ENCODE measurements at regions not wholly inside any gene's neighbourhood (a gene's known extent, or its start where the extent isn't known, plus 50 kb on each side); places are given as distances from the start of the nearest gene placed in this dataset.

DNA sequence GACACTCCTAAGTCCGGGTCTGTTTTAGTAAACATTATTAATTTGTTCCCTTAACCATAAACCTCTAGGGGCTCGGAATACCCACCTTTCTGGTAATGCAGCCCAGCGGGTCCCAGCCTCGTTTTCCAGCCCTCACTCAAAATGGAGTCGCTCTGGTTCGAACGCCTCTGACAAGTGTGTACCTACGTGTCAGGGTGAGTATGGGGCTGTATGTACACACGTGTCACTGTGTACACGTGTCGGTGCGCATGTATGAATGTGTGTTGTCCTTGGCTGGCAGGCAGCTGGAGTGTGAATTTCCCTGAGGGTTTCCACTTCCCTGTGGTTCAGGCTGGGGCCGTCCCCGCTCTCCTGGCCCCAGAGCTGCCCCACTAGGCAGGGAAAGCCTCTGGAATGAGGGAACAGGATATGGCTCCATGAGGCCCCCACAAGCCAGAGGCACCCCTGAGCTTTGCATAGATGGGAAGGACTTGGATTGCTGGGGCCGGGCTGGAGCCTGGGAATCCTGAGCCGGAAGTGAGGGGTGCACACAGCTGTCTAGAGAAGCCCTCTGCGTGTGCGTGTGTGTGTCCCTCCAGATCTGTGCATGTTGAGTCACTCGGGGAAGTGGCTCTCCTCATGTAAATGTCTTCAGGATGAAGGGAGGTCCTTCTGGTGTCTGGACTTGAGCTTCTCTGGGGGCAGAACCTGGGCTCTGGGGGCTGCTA, 160.8 kb upstream of the IER5L start:
- DNase-seq: no peak

- no peak for DNase-seq
Measured at GRCh38 chr9:129337336-129338140, 159.5 kb upstream of the IER5L start.

DNA sequence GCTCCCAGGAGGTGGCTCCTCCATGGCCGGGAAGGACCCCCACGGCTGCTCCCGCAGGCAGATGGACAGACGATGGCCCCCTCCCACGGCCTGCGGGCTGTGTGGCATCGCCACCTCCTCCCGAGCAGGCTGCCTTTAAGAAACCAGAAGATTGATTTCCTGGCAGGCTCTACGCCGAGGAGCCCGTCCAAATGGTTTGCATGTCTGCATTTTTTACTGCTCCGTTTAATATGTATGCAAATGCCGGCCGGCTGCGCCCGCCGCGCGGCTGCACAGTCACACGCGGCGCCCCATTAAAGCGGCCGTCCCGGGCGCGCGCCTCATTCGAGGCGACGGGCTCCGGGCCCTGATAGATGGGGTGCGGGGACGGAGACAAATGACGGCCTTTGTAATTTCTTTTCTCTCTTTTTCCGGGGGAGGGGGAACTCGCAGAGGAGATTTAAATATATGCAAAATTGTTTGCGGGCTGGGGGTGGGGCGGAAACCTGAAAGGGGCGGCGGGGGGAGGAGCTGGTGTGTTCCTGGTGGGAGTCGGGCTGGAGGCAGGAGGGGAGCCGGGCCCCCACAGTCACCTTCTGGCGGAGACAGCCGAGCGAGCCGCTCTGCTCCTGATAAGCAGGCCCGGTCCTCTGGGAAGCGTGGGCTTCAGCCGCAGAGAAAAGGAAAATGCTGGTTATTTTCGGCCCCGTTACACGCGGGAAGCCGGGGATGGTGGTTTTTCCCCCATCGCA, 158.7 kb upstream of the IER5L start:
- DNase-seq: no peak

GRCh38 chr9:129336130-129336528, 158.1 kb upstream of the IER5L start:
- DNase-seq: no peak

GRCh38 chr9:129335464-129336129, 157.5 kb upstream of the IER5L start:
- DNase-seq: no peak

- DNase-seq: peak; percentile 71
Measured at GRCh38 chr9:129334105-129334935, 156.3 kb upstream of the IER5L start.

GRCh38 chr9:129333617-129334104, 155.6 kb upstream of the IER5L start:
- DNase-seq: no peak

- no peak for DNase-seq
Measured at GRCh38 chr9:129332581-129332980, 154.5 kb upstream of the IER5L start.

- no peak for DNase-seq
Measured at GRCh38 chr9:129331772-129332500, 153.9 kb upstream of the IER5L start.

GRCh38 chr9:129331493-129331765, 153.4 kb upstream of the IER5L start:
- DNase-seq: no peak

GRCh38 chr9:129330711-129331492, 152.8 kb upstream of the IER5L start:
- no peak for DNase-seq

GRCh38 chr9:129328355-129329042, 150.4 kb upstream of the IER5L start:
- DNase-seq: no peak

DNA sequence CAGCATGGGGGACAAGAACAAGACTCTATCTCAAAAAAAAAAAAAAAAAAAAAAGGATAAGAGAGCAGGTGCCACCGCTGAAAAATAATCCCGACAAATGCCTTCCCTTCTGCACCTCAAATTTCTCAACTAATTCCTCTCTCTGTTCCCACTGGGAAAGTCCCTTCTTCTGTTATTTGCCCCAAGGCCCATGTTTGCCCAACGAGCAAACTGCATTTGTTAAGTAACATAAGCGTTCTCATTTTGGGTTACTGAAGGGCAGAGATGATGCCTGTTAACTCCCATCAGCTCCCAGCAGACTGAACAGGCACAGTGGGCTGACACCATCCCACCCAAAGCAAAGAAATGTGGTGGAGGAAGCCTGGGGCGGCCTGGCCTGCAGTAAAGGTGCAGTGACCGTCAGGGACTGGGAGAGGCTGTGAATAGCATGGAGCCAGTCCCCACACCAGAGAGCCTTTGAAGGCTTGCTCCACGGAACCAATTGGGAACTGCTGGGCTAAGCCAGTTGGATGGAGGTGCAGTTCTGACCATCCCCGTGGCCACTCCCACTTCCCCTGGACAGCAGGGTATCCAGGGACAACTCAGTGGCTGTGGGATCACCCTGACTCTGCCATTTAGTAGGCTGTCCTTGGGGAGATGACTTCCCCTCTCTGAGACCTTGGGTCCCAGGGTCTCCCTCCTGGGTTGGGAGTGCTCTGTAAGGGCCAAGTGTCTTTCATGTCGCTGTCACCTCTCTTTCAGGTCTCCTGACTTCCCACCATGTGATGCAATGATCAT, 149.7 kb upstream of the IER5L start:
- no peak for DNase-seq

DNA sequence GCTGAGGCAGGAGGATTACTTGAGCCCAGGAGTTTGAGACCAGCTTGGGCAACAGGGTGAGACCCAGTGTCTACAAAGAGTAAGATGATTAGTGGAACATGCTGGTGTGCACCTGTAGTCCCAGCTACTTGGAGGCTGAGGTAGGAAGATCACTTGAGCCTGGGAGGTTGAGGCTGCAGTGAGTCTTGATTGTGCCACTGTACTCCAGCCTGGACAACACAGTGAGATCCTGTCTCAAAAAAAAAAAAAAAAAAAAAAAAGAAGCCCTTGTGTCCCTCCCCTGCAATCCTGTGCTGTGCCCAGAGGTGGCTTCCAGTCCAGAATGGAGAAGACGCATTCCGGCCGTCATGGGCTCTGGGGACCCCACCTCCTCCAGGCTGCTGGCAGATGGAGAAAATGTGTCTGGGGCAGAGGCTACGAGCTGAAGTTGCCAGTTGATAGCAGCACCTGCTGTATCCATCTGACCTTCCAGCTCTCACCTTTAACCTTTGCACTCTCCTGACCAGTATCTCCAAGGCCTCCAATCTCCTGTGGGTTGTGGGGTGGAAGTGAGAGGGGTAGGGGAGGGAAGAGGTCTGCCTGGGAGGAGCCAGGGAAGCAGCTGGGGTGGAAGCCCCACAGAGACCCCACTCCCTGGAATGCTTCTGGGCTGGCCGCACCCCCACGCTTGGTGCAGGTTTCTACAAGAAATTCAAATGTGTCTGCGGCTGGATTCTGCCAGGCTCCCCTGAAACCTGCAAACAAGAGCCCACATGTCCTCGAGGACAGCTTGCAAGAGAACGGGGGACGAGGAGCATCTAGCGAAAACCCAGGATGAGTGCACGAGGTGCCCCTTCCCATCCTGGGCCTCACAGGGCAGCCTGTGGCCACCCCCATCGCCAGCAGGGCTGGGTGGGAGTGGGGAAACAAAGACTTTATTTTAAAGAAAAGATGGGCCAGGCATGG, 148.3 kb upstream of the IER5L start:
- no peak for DNase-seq

DNA sequence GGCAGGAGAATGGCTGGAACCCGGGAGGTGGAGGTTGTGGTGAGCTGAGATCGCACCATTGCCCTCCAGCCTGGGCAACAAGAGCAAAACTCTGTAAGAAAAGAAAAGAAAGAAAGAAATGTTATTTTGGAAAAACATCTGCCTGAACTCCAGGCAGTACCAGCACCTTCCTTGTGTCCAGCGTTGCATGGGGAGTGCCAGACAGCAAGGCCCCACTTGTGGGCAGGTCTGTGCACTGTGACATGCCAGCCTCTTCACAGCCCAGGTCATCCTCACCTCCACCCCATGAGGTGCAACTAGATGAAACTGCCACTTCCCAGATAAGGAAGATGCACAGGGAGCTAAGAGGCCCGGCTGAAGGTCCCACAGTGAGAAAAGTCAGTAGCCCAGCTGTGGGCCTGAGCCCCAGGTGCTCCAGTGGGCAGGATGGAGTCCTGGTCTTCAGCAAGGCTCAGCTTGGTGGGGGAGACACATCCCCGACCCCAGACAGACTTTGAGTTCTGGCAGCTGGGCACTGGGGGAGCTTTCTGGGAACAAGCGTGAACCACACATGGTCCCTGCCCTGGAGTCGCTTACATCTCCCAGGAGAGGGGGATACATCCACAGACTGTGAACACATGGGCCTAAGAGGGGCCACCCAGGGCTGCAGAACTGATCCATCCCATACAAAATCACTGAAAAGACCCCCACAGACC, 146.9 kb upstream of the IER5L start:
- no peak for DNase-seq

- no peak for DNase-seq
Measured at GRCh38 chr9:129323999-129324553, 146.0 kb upstream of the IER5L start.

- DNase-seq: no peak
Measured at GRCh38 chr9:129323376-129323998, 145.4 kb upstream of the IER5L start.
